ENCODE measurements at regions not wholly inside any gene's neighbourhood (a gene's known extent, or its start where the extent isn't known, plus 50 kb on each side); places are given as distances from the start of the nearest gene placed in this dataset.

DNA sequence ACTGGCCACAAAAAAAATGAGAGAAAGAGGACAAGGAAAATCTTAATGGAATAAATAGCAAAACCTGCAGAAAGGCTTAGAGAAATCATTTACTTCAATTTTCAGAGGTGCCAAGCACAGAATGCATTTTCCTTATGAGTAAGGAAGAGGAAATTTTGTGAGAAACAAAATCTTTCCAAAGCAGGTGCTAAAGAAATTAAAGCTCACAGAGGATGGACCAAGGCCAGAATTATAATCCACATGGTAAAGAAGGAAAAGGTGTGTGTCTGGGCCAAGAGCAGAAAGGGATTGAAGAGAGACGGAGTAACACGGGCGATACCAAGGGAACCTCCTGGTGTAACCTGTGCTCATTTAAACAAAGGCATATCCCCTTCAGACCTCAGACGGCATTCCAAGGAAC is 340.0 kb upstream of the NFIA start:
- H3K27me3 Mint-ChIP-seq (ENCODE audit: insufficient read depth) = no peaks in the 10 kb centered on the region
- WGBS, 2 experiments (ENCODE audit: insufficient coverage in 1 of 2, insufficient read length in 1 of 2) = 94% methylated on average over 4 of the region's 4 CpGs; no CpG with 5 or more reads in 1 of the 2 experiments

GRCh38 chr1:60740154-60740553 is 342.2 kb upstream of the NFIA start:
- DNase-seq = no peak
- Mint-ChIP-seq H3K27me3 (ENCODE audit: insufficient read depth) (no peaks in the 10 kb centered on the region), H3K4me1 (no peaks in the 10 kb centered on the region), H3K36me3 (ENCODE audit: low read depth) (no peaks in the 10 kb centered on the region), H3K4me3 (no peak overlapping the region), H3K9me3 (no peaks in the 10 kb centered on the region), H3K27ac (no peak overlapping the region)
- H3K4me3 ChIP-seq (ENCODE audit: low read length) = no peak overlapping the region
- WGBS, 2 experiments (ENCODE audit: insufficient coverage in 1 of 2, insufficient read length in 1 of 2) = 86 to 100% methylated on average over 1 to 2 of the region's 2 CpGs
- H3K4me1 ChIP-seq (ENCODE audit: control insufficient read depth, insufficient read depth, low read length) = no peaks in the 10 kb centered on the region
- H3K36me3 ChIP-seq (ENCODE audit: control insufficient read depth, insufficient read depth, low read length) = no peaks in the 10 kb centered on the region
- TF ChIP-seq, protein P1, sequence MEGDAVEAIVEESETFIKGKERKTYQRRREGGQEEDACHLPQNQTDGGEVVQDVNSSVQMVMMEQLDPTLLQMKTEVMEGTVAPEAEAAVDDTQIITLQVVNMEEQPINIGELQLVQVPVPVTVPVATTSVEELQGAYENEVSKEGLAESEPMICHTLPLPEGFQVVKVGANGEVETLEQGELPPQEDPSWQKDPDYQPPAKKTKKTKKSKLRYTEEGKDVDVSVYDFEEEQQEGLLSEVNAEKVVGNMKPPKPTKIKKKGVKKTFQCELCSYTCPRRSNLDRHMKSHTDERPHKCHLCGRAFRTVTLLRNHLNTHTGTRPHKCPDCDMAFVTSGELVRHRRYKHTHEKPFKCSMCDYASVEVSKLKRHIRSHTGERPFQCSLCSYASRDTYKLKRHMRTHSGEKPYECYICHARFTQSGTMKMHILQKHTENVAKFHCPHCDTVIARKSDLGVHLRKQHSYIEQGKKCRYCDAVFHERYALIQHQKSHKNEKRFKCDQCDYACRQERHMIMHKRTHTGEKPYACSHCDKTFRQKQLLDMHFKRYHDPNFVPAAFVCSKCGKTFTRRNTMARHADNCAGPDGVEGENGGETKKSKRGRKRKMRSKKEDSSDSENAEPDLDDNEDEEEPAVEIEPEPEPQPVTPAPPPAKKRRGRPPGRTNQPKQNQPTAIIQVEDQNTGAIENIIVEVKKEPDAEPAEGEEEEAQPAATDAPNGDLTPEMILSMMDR (conservative IDR thresholded peaks at IDR 0.05) = no peak
- no peak overlapping the region for H3K27ac ChIP-seq (ENCODE audit: low read depth, low read length)
- H3K9me3 ChIP-seq (ENCODE audit: control insufficient read depth, low read length) = no peaks in the 10 kb centered on the region
- no peak overlapping the region for H3K9ac ChIP-seq (ENCODE audit: extremely low read depth, low read length, poor library complexity, severe bottlenecking)
- no peaks in the 10 kb centered on the region for H3K27me3 ChIP-seq (ENCODE audit: control insufficient read depth, insufficient read depth, low read length, poor library complexity, severe bottlenecking)

More for the DNA sequence above, 340.0 kb upstream of the NFIA start:
- no peak overlapping the region for H3K9ac ChIP-seq (ENCODE audit: extremely low read depth, low read length, poor library complexity, severe bottlenecking)
- no peaks in the 10 kb centered on the region for H3K4me1 ChIP-seq (ENCODE audit: control insufficient read depth, insufficient read depth, low read length)
- TF ChIP-seq, protein P1 (conservative IDR thresholded peaks at IDR 0.05) = no peak
- no peak for DNase-seq
- Mint-ChIP-seq H3K36me3 (ENCODE audit: low read depth) (no peaks in the 10 kb centered on the region), H3K9me3 (no peaks in the 10 kb centered on the region), H3K4me3 (no peak overlapping the region), H3K27ac (no peak overlapping the region), H3K4me1 (no peaks in the 10 kb centered on the region)
- no peak overlapping the region for H3K4me3 ChIP-seq (ENCODE audit: low read length)
- no peak overlapping the region for H3K27ac ChIP-seq (ENCODE audit: low read depth, low read length)
- H3K36me3 ChIP-seq (ENCODE audit: control insufficient read depth, insufficient read depth, low read length) = no peaks in the 10 kb centered on the region
- no peaks in the 10 kb centered on the region for H3K9me3 ChIP-seq (ENCODE audit: control insufficient read depth, low read length)
- H3K27me3 ChIP-seq (ENCODE audit: control insufficient read depth, insufficient read depth, low read length, poor library complexity, severe bottlenecking) = no peaks in the 10 kb centered on the region

DNA sequence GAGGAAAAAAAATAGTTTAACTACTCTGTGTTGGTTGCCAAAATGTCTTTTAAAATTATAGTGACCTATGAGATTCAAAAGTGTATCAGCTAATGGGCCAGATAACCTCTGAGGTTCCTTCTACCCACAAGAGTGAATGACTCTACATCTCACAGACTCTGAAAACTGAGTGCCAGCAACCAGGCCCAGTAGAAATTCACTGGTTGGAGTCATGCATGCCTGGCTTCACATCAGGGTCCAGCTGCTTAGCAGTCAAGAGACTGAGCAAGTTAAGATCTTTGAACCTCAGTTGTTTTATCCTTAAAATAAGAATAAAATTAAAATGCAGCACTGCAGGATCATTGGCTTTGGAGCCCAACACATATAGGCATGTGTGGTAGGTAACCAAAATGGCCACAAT is 342.6 kb upstream of the NFIA start:
- H3K36me3 Mint-ChIP-seq (ENCODE audit: low read depth) = no peaks in the 10 kb centered on the region

More for the DNA sequence above, 342.6 kb upstream of the NFIA start:
- H3K4me3 Mint-ChIP-seq = no peak overlapping the region
- H3K27me3 ChIP-seq (ENCODE audit: control insufficient read depth, insufficient read depth, low read length, poor library complexity, severe bottlenecking) = no peaks in the 10 kb centered on the region
- H3K4me1 Mint-ChIP-seq = no peaks in the 10 kb centered on the region
- no peak for DNase-seq
- H3K9me3 Mint-ChIP-seq = no peaks in the 10 kb centered on the region
- H3K4me1 ChIP-seq (ENCODE audit: control insufficient read depth, insufficient read depth, low read length) = no peaks in the 10 kb centered on the region
- H3K9me3 ChIP-seq (ENCODE audit: control insufficient read depth, low read length) = no peaks in the 10 kb centered on the region
- H3K9ac ChIP-seq (ENCODE audit: extremely low read depth, low read length, poor library complexity, severe bottlenecking) = no peak overlapping the region
- no peak overlapping the region for H3K27ac ChIP-seq (ENCODE audit: low read depth, low read length)
- H3K36me3 ChIP-seq (ENCODE audit: control insufficient read depth, insufficient read depth, low read length) = no peaks in the 10 kb centered on the region
- H3K27me3 Mint-ChIP-seq (ENCODE audit: insufficient read depth) = no peaks in the 10 kb centered on the region
- TF ChIP-seq, protein P1 (conservative IDR thresholded peaks at IDR 0.05) = no peak
- no peak overlapping the region for H3K27ac Mint-ChIP-seq
- H3K4me3 ChIP-seq (ENCODE audit: low read length) = no peak overlapping the region
